Upper lobe of right lung (tissue), 1 donor: ENCODE measurements at regions not wholly inside any gene's neighbourhood (a gene's known extent, or its start where the extent isn't known, plus 50 kb on each side); places are given as distances from the start of the nearest gene placed in this dataset.

ENCODE experiments used
- ATAC-seq: fragments of 200-7000 bp; cut with Tn5 transposase; one replicate; pipeline ENCODE4 v1.9.1; 2020; ENCODE audit warnings: mild to moderate bottlenecking, moderate library complexity
- DNase-seq: peaks from one replicate; pipeline ENCODE4 v3.0.0-alpha.2; 2020
- H3K27ac ChIP-seq: fragments of 200-600 bp; one replicate; pipeline ENCODE4 v1.8.0; 2022
- H3K27me3 ChIP-seq: fragments of 200-600 bp; one replicate; pipeline ENCODE4 v1.8.0; 2022; ENCODE audit warnings: mild to moderate bottlenecking
- H3K36me3 ChIP-seq: fragments of 200-600 bp; one replicate; pipeline ENCODE4 v1.8.0; 2022
- H3K4me1 ChIP-seq: fragments of 200-600 bp; one replicate; pipeline ENCODE4 v1.8.0; 2022
- H3K4me3 ChIP-seq: fragments of 200-600 bp; one replicate; pipeline ENCODE4 v1.8.0; 2022; ENCODE audit warnings: mild to moderate bottlenecking
- H3K9me3 ChIP-seq: fragments of 200-600 bp; one replicate; pipeline ENCODE4 v1.8.0; 2022
- CTCF ChIP-seq: fragments of 200-600 bp; IDR thresholded peaks from one replicate; pipeline ENCODE4 v1.8.0; 2022; ENCODE audit warnings: antibody characterized with exemption
- intact Hi-C: fragments of 100-400 bp; cut with DNase I; formaldehyde crosslinking; loops from one replicate; pipeline ENCODE4 v1.11.0; 2022
- donor health status: DM: no; HTN: yes; CAD: no; lungs with severe emphysema.

DNA sequence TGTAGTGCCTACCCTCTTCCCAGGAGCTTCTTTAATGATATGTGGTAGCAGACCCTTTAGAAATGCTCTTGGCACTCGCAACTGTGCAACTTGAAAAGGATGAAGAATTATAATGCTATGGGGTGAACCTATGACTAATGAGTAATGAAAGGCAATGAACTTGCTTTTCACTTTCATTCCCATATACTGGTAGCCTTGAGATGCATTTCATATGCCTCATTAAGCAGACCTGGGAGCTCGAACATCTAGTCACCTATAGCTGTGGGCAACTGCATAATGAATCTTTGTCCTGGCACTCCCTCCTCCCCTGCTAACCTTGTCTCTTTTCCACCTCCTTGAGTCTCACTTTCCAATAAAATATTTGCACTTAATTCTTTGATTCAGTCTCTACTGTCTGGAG, 605.9 kb upstream of the DAB2 start:
- Histone ChIP-seq H3K9me3 (no peaks in the 10 kb centered on the region), H3K36me3 (no peaks in the 10 kb centered on the region), H3K27ac (no peak overlapping the region), H3K27me3 (no peaks in the 10 kb centered on the region), H3K4me3 (no peak overlapping the region), H3K4me1 (no peaks in the 10 kb centered on the region)
- DNase-seq, result no peak
- TF ChIP-seq CTCF, result no peak
- intact Hi-C loops, result no loop called here
- no peak for ATAC-seq

DNA sequence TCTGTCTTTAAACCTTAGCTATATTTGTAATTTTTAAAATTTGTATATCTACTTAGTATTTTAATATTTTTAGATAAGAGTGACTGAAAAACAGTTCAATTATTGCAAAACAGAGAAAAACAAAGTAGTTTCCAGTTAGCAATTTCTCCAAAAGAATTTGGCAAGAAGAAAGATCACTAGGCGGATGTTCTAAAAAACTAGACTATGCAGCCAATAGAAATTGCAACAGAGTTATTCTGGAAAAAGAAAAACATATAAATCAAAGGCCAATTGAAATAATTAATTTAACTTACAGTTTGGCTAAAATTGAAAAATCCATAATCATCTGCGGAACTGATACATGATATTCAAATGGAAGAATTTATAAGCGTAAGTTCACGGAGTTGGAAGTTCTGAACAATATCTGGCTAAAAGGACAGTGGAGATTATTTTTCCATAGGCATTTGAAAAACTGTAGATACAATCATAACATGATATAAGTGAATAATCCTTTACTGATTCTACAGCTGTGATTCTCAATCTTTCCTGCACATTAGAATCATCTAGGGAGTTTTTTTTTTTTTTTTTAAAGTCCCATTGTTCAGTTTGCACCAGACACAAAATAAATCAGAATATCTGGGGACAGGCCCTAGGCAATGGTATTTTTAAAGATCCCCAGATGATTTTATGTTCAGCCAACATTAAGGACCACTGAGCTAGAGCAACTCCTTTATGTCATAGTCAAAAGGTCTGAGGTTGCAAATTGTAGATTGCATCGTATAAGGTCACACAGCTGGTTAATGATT, 605.1 kb upstream of the DAB2 start:
- no peaks in the 10 kb centered on the region for H3K36me3 ChIP-seq
- intact Hi-C loops, result no loop called here
- no peaks in the 10 kb centered on the region for H3K27me3 ChIP-seq
- TF ChIP-seq CTCF, result no peak
- H3K9me3 ChIP-seq, result no peaks in the 10 kb centered on the region
- H3K27ac ChIP-seq, result no peak overlapping the region
- no peaks in the 10 kb centered on the region for H3K4me1 ChIP-seq
- H3K4me3 ChIP-seq, result no peak overlapping the region
- ATAC-seq (no peak), DNase-seq (no peak)

GRCh38 chr5:40027400-40027799, 602.6 kb upstream of the DAB2 start:
- ATAC-seq, result no peak
- Histone ChIP-seq H3K27me3 (no peaks in the 10 kb centered on the region), H3K27ac (no peak overlapping the region), H3K9me3 (no peaks in the 10 kb centered on the region), H3K36me3 (no peaks in the 10 kb centered on the region), H3K4me3 (no peak overlapping the region), H3K4me1 (no peaks in the 10 kb centered on the region)
- no peak for TF ChIP-seq CTCF
- intact Hi-C loops, result no loop called here
- DNase-seq, result no peak

GRCh38 chr5:40025586-40025985, 600.8 kb upstream of the DAB2 start:
- no peaks in the 10 kb centered on the region for H3K4me1 ChIP-seq
- H3K4me3 ChIP-seq, result no peak overlapping the region
- no peaks in the 10 kb centered on the region for H3K36me3 ChIP-seq
- H3K9me3 ChIP-seq, result no peaks in the 10 kb centered on the region
- TF ChIP-seq CTCF, result no peak
- intact Hi-C loops, result no loop called here
- no peaks in the 10 kb centered on the region for H3K27me3 ChIP-seq
- H3K27ac ChIP-seq, result no peak overlapping the region
- ATAC-seq (no peak), DNase-seq (no peak)

DNA sequence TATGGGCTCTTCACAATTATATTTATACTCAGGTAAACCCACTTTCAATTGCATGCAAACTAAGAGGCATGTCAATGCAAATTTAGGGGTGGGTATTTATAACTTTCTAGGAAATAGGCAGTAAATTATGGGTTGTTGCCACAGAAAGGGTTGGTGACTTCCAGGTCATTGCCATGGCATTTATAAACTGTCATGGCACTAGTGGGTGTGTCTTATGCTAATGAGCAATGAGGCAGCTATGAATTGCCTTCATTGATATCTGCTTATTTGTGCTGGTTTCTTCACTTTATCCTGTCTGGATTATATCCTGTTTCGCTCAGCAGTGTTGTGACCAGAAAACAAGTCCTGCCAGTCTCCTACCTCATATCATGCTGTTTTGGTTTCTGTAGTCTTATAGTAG, 597.3 kb upstream of the DAB2 start:
- intact Hi-C loops, result no loop called here

More for the DNA sequence above, 597.3 kb upstream of the DAB2 start:
- H3K4me1 ChIP-seq, result no peaks in the 10 kb centered on the region
- ATAC-seq (no peak), DNase-seq (no peak)
- H3K27ac ChIP-seq, result no peak overlapping the region
- no peaks in the 10 kb centered on the region for H3K9me3 ChIP-seq
- TF ChIP-seq CTCF, result no peak
- H3K36me3 ChIP-seq, result no peaks in the 10 kb centered on the region
- H3K27me3 ChIP-seq, result no peaks in the 10 kb centered on the region
- no peak overlapping the region for H3K4me3 ChIP-seq
